ENCODE measurements at regions not wholly inside any gene's neighbourhood (a gene's known extent, or its start where the extent isn't known, plus 50 kb on each side); places are given as distances from the start of the nearest gene placed in this dataset.
A peak's percentile ranks its signal among the peaks of the same experiment; 100 is the strongest.
"Not testable (repeated sequence)": the region's sequence is repeated elsewhere in the genome, so short reads cannot be mapped to it uniquely, and the experiment has no call there.

- DNase-seq (ENCODE audit: low read depth): no peak
Observed at GRCh38 chr6:68237205-68237604, 397.9 kb upstream of the ADGRB3 start.

GRCh38 chr6:68235326-68235784 is 399.7 kb upstream of the ADGRB3 start:
- peak; percentile 22 for DNase-seq (ENCODE audit: low read depth)

GRCh38 chr6:68233623-68234022 is 401.5 kb upstream of the ADGRB3 start:
- peak; percentile 16 for DNase-seq (ENCODE audit: low read depth)

GRCh38 chr6:68229566-68229965 is 405.5 kb upstream of the ADGRB3 start:
- DNase-seq (ENCODE audit: low read depth): no peak

GRCh38 chr6:68226460-68226859 is 408.6 kb upstream of the ADGRB3 start:
- peak; percentile 2 for DNase-seq (ENCODE audit: low read depth)

- no peak for DNase-seq (ENCODE audit: low read depth)
Observed at GRCh38 chr6:68225729-68226128, 409.4 kb upstream of the ADGRB3 start.

GRCh38 chr6:68211242-68211795 is 423.8 kb upstream of the ADGRB3 start:
- no peak for DNase-seq (ENCODE audit: low read depth)

- DNase-seq (ENCODE audit: low read depth): not testable (repeated sequence)
Observed at GRCh38 chr6:68207612-68208011, 427.5 kb upstream of the ADGRB3 start.

GRCh38 chr6:68200929-68201328 is 434.2 kb upstream of the ADGRB3 start:
- DNase-seq (ENCODE audit: low read depth): no peak

GRCh38 chr6:68197356-68197755 is 437.7 kb upstream of the ADGRB3 start:
- DNase-seq (ENCODE audit: low read depth): no peak

GRCh38 chr6:68196645-68197044 is 438.4 kb upstream of the ADGRB3 start:
- peak; percentile 0 for DNase-seq (ENCODE audit: low read depth)

- not testable (repeated sequence) for DNase-seq (ENCODE audit: low read depth)
Observed at GRCh38 chr6:68195753-68196152, 439.3 kb upstream of the ADGRB3 start.

- no peak for DNase-seq (ENCODE audit: low read depth)
Observed at GRCh38 chr6:68194846-68195478, 440.1 kb upstream of the ADGRB3 start.

GRCh38 chr6:68192988-68193387 is 442.1 kb upstream of the ADGRB3 start:
- DNase-seq (ENCODE audit: low read depth): no peak

GRCh38 chr6:68189217-68189815 is 445.8 kb upstream of the ADGRB3 start:
- no peak for DNase-seq (ENCODE audit: low read depth)

GRCh38 chr6:68186870-68187269 is 448.2 kb upstream of the ADGRB3 start:
- DNase-seq (ENCODE audit: low read depth): no peak

- DNase-seq (ENCODE audit: low read depth): no peak
Observed at GRCh38 chr6:68182386-68182785, 452.7 kb upstream of the ADGRB3 start.

- DNase-seq (ENCODE audit: low read depth): not testable (repeated sequence)
Observed at GRCh38 chr6:68181027-68181426, 454.1 kb upstream of the ADGRB3 start.

GRCh38 chr6:68173616-68174015 is 461.5 kb upstream of the ADGRB3 start:
- no peak for DNase-seq (ENCODE audit: low read depth)

GRCh38 chr6:68169922-68170321 is 465.2 kb upstream of the ADGRB3 start:
- DNase-seq (ENCODE audit: low read depth): no peak

- no peak for DNase-seq (ENCODE audit: low read depth)
Observed at GRCh38 chr6:68167604-68168003, 467.5 kb upstream of the ADGRB3 start.

- DNase-seq (ENCODE audit: low read depth): not testable (repeated sequence)
Observed at GRCh38 chr6:68160812-68161211, 474.3 kb upstream of the ADGRB3 start.

GRCh38 chr6:68160348-68160747 is 474.7 kb upstream of the ADGRB3 start:
- DNase-seq (ENCODE audit: low read depth): no peak

All from renal cortical epithelial cell (primary cell).